GM12878 (cell line): ENCODE measurements at regions not wholly inside any gene's neighbourhood (a gene's known extent, or its start where the extent isn't known, plus 50 kb on each side); places are given as distances from the start of the nearest gene placed in this dataset.

Experiments
- ATAC-seq: fragments of 200-7000 bp; cut with Tn5 transposase; 3 replicates; pipeline ENCODE4 v1.9.1; 2020; ENCODE audit warnings: mild to moderate bottlenecking, moderate library complexity
- BruUV-seq: library from RNA; stranded (reverse); fragments of 400-500 nt; replicated peaks from 2 replicates; lab custom pipeline; 2021; lab: Mats Ljungman, UMichigan
- CTCF ChIA-PET: fragments of 300-600 bp; sonication (Branson Sonifier 250); formaldehyde crosslinking; extraction: SDS; loops from one replicate; lab custom pipeline; 2021; ENCODE audit warnings: inconsistent platforms; lab: Yijun Ruan, JAX
- POLR2A ChIA-PET: fragments of 350-600 bp; formaldehyde crosslinking; extraction: SDS; loops from one replicate; lab custom pipeline; 2021; ENCODE audit warnings: inconsistent platforms; lab: Charles Lee
- RAD21 ChIA-PET: fragments of 300-600 bp; sonication (Branson Sonifier 250); formaldehyde crosslinking; loops from one replicate; lab custom pipeline; 2023; ENCODE audit warnings: antibody characterized with exemption; ENCODE audit not compliant: unreplicated experiment; lab: Charles Lee
- SMC1A ChIA-PET: fragments of 300-600 bp; sonication (Branson Sonifier 250); formaldehyde crosslinking; loops from one replicate; lab custom pipeline; 2023; ENCODE audit not compliant: unreplicated experiment, uncharacterized antibody; lab: Charles Lee
- DNase-seq: peaks from one replicate; pipeline ENCODE4 v3.0.0-alpha.2; 2011; ENCODE audit warnings: low read depth, low spot score
- FAIRE-seq: peaks from 3 replicates; lab custom pipeline; 2011; peaks lifted over from hg19 to GRCh38; lab: Jason Lieb, UNC
- H2AFZ ChIP-seq: 2 replicates; pipeline ENCODE4 v1.6.0; 2011; ENCODE audit warnings: low read depth, low read length, control low read depth; ENCODE audit not compliant: control insufficient read depth
- H3K27ac ChIP-seq: 2 replicates; pipeline ENCODE4 v1.5.1; 2011; ENCODE audit warnings: control low read depth; ENCODE audit not compliant: control insufficient read depth, insufficient read depth
- H3K27me3 ChIP-seq, 2 experiments: replicated peaks in 1 of 2; 2 replicates each; pipeline versions ENCODE4 v1.6.0 to v1.6.1; 2011; ENCODE audit warnings: low read length in 1 of 2; ENCODE audit not compliant: control insufficient read depth in 2 of 2, insufficient read depth in 2 of 2
- H3K36me3 ChIP-seq, 2 experiments: 2 replicates each; pipeline ENCODE4 v1.5.1; 2011; ENCODE audit warnings: low read length in 1 of 2; ENCODE audit not compliant: control insufficient read depth in 2 of 2, insufficient read depth in 2 of 2
- H3K4me1 ChIP-seq: 2 replicates; pipeline ENCODE4 v1.6.1; 2011; ENCODE audit warnings: mild to moderate bottlenecking, low read length, moderate library complexity, mixed read lengths; ENCODE audit not compliant: control insufficient read depth, insufficient read depth
- H3K4me2 ChIP-seq: 2 replicates; pipeline ENCODE4 v1.6.0; 2011; ENCODE audit warnings: control low read depth; ENCODE audit not compliant: control insufficient read depth, insufficient read depth
- H3K4me3 ChIP-seq: fragments of 200-600 bp; sonication (generic); 2 replicates; pipeline ENCODE4 v1.5.1; 2016
- H3K79me2 ChIP-seq: 2 replicates; pipeline ENCODE4 v1.6.0; 2011; ENCODE audit warnings: low read length; ENCODE audit not compliant: control insufficient read depth, insufficient read depth
- H3K9ac ChIP-seq: 2 replicates; pipeline ENCODE4 v1.8.0; 2011; ENCODE audit warnings: low read length, control low read depth, mixed read lengths; ENCODE audit not compliant: control insufficient read depth, insufficient read depth
- H3K9me3 ChIP-seq: replicated peaks from 3 replicates; pipeline ENCODE4 v1.5.1; 2011; ENCODE audit warnings: mild to moderate bottlenecking, low read length; ENCODE audit not compliant: control insufficient read depth, insufficient read depth
- H4K20me1 ChIP-seq: 2 replicates; pipeline ENCODE4 v1.6.0; 2011; ENCODE audit not compliant: control insufficient read depth, insufficient read depth
- PML ChIP-seq: IDR thresholded peaks from 2 replicates; pipeline ENCODE4 v1.6.1; 2012; ENCODE audit warnings: low read length, inconsistent platforms
- ZNF207 ChIP-seq: fragments of 450-650 bp; IDR thresholded peaks from 2 replicates; pipeline ENCODE4 v1.6.1; 2014; ENCODE audit warnings: antibody characterized with exemption, mild to moderate bottlenecking, borderline replicate concordance
- in situ Hi-C: fragments of 300-500 bp; cut with MboI; formaldehyde crosslinking; loops from 9 replicates; pipeline ENCODE4 v1.14.3; 2018; ENCODE audit warnings: mixed read lengths
- intact Hi-C: fragments of 100-400 bp; cut with micrococcal nuclease; formaldehyde crosslinking; loops from one replicate; pipeline ENCODE4 v1.14.2; 2022; ENCODE audit not compliant: unreplicated experiment
- TF ChIP-seq, protein P1 (sequence below): IDR thresholded peaks from 2 replicates; pipeline ENCODE4 v1.6.1; 2012; ENCODE audit warnings: low read depth, low read length, improper control_type of control experiment
- TF ChIP-seq, protein P2 (sequence below): fragments of 450-650 bp; IDR thresholded peaks from 2 replicates; pipeline ENCODE4 v1.6.1; 2017; ENCODE audit warnings: mild to moderate bottlenecking, low read depth, inconsistent platforms; ENCODE audit not compliant: poor library complexity, severe bottlenecking
- TF ChIP-seq, protein P3 (sequence below): IDR thresholded peaks from 2 replicates; pipeline ENCODE4 v1.6.1; 2011; ENCODE audit warnings: borderline replicate concordance, low read depth, mild to moderate bottlenecking, moderate library complexity, mixed read lengths, low read length; ENCODE audit not compliant: insufficient read depth; ENCODE audit errors: extremely low read length

DNA sequence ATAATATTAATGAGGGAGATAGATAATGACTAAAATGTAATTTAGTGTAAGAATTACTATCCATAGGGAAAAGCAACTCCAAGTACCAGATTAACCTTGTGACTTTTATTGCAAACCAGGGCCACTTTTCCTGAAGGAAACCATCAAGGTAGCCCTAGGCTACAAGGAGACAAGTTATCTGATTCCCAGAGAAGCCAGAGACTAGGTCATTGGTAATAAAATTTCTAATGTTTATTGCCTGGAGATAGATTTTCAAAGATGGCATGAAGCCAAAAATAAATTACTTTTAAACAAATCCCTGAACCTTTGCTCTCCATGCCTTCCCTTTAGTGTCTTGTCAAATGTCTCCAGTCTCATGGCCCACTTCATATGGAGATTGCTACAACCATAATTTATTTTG is 610.1 kb upstream of the SLC10A2 start:
- TF ChIP-seq, protein P1, sequence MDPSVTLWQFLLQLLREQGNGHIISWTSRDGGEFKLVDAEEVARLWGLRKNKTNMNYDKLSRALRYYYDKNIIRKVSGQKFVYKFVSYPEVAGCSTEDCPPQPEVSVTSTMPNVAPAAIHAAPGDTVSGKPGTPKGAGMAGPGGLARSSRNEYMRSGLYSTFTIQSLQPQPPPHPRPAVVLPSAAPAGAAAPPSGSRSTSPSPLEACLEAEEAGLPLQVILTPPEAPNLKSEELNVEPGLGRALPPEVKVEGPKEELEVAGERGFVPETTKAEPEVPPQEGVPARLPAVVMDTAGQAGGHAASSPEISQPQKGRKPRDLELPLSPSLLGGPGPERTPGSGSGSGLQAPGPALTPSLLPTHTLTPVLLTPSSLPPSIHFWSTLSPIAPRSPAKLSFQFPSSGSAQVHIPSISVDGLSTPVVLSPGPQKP = no peak
- TF ChIP-seq PML (no peak), ZNF207 (no peak)
- TF ChIP-seq, protein P2, sequence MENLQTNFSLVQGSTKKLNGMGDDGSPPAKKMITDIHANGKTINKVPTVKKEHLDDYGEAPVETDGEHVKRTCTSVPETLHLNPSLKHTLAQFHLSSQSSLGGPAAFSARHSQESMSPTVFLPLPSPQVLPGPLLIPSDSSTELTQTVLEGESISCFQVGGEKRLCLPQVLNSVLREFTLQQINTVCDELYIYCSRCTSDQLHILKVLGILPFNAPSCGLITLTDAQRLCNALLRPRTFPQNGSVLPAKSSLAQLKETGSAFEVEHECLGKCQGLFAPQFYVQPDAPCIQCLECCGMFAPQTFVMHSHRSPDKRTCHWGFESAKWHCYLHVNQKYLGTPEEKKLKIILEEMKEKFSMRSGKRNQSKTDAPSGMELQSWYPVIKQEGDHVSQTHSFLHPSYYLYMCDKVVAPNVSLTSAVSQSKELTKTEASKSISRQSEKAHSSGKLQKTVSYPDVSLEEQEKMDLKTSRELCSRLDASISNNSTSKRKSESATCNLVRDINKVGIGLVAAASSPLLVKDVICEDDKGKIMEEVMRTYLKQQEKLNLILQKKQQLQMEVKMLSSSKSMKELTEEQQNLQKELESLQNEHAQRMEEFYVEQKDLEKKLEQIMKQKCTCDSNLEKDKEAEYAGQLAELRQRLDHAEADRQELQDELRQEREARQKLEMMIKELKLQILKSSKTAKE = no peak
- TF ChIP-seq, protein P3, sequence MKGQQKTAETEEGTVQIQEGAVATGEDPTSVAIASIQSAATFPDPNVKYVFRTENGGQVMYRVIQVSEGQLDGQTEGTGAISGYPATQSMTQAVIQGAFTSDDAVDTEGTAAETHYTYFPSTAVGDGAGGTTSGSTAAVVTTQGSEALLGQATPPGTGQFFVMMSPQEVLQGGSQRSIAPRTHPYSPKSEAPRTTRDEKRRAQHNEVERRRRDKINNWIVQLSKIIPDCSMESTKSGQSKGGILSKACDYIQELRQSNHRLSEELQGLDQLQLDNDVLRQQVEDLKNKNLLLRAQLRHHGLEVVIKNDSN = no peak
- TF ChIP-seq, all 136 proteins: peak for 0
- ChIA-PET SMC1A (interaction anchor here (0.6 kb wide), 1 partner anchor 47 kb away, joined by 3 read pairs; no protein-coding TSS in a partner anchor), RAD21 (no interaction called here), CTCF (no interaction called here), POLR2A (no interaction called here)
- H3K27ac ChIP-seq = no peak overlapping the region
- in situ Hi-C loops (no loop called here), intact Hi-C loops (no loop called here)
- DNase-seq (no peak), FAIRE-seq (no peak), ATAC-seq (no peak)
- H4K20me1 ChIP-seq = no peaks in the 10 kb centered on the region
- no TSS peak for BruUV-seq
- H3K4me2 ChIP-seq = no peak overlapping the region
- H3K9ac ChIP-seq = no peak overlapping the region
- H3K9me3 ChIP-seq = no peaks in the 10 kb centered on the region
- H3K4me1 ChIP-seq = no peaks in the 10 kb centered on the region
- H3K36me3 ChIP-seq = no peaks in the 10 kb centered on the region
- no peaks in the 10 kb centered on the region for H3K79me2 ChIP-seq
- no peaks in the 10 kb centered on the region for H3K27me3 ChIP-seq
- no peak overlapping the region for H3K4me3 ChIP-seq
- no peak overlapping the region for H2AFZ ChIP-seq
